Karpas-422 (cell line): ENCODE measurements at regions not wholly inside any gene's neighbourhood (a gene's known extent, or its start where the extent isn't known, plus 50 kb on each side); places are given as distances from the start of the nearest gene placed in this dataset.
"Not testable (repeated sequence)": the region's sequence is repeated elsewhere in the genome, so short reads cannot be mapped to it uniquely, and the experiment has no call there.

Experiments
- DNase-seq: peaks from one replicate; pipeline ENCODE4 v3.0.0-alpha.2; 2015
- H2AFZ ChIP-seq: fragments of 200-600 bp; sonication (generic); 2 replicates; pipeline ENCODE4 v1.6.1; 2014; ENCODE audit warnings: antibody characterized with exemption, low read length, mixed read lengths
- H3K27ac ChIP-seq: fragments of 200-600 bp; sonication (generic); 2 replicates; pipeline ENCODE4 v1.5.1; 2014; ENCODE audit warnings: mild to moderate bottlenecking, low read length, moderate library complexity
- H3K27me3 ChIP-seq: fragments of 200-600 bp; sonication (generic); 2 replicates; pipeline ENCODE4 v1.6.1; 2014; ENCODE audit warnings: low read length, mixed read lengths
- H3K36me3 ChIP-seq: fragments of 200-600 bp; sonication (generic); 2 replicates; pipeline ENCODE4 v1.6.1; 2014; ENCODE audit warnings: low read length, mixed read lengths; ENCODE audit not compliant: insufficient read depth
- H3K4me1 ChIP-seq: fragments of 200-600 bp; sonication (generic); 2 replicates; pipeline ENCODE4 v1.6.1; 2014; ENCODE audit warnings: mild to moderate bottlenecking, low read length, mixed read lengths
- H3K4me2 ChIP-seq: fragments of 200-600 bp; sonication (generic); 2 replicates; pipeline ENCODE4 v1.6.1; 2014; ENCODE audit warnings: low read length, low read depth, mild to moderate bottlenecking; ENCODE audit not compliant: poor library complexity, severe bottlenecking
- H3K4me3 ChIP-seq: fragments of 200-600 bp; sonication (generic); 2 replicates; pipeline ENCODE4 v1.5.1; 2014; ENCODE audit warnings: mild to moderate bottlenecking, antibody characterized with exemption, low read length, mixed read lengths
- H3K79me2 ChIP-seq: fragments of 200-600 bp; sonication (generic); 2 replicates; pipeline ENCODE4 v1.6.1; 2014; ENCODE audit warnings: mild to moderate bottlenecking, low read length, mixed read lengths
- H3K9ac ChIP-seq: fragments of 200-600 bp; sonication (generic); 2 replicates; pipeline ENCODE4 v1.6.0; 2014; ENCODE audit warnings: low read length
- H3K9me2 ChIP-seq: fragments of 200-600 bp; sonication (generic), shearing (Covaris generic); replicated peaks from 2 replicates; pipeline ENCODE4 v1.6.0; 2014; ENCODE audit warnings: mild to moderate bottlenecking, low read length, moderate library complexity; ENCODE audit not compliant: insufficient read depth
- H3K9me3 ChIP-seq: fragments of 300-700, 200-600 bp; sonication (generic); 2 replicates; pipeline ENCODE4 v1.6.1; 2014; ENCODE audit warnings: low read length, mixed read lengths
- H4K20me1 ChIP-seq: fragments of 200-600 bp; sonication (generic); 2 replicates; pipeline ENCODE4 v1.6.1; 2014; ENCODE audit warnings: mild to moderate bottlenecking, antibody characterized with exemption, low read length, low read depth; ENCODE audit not compliant: insufficient read depth

GRCh38 chrX:110541266-110541665 is 182.6 kb downstream of the RTL9 start:
- Histone ChIP-seq H3K4me1 (no peaks in the 10 kb centered on the region), H4K20me1 (no peaks in the 10 kb centered on the region), H3K9ac (no peak overlapping the region), H3K9me2 (no peaks in the 10 kb centered on the region), H3K36me3 (no peaks in the 10 kb centered on the region), H2AFZ (no peak overlapping the region), H3K27me3 (no peaks in the 10 kb centered on the region), H3K9me3 (no peaks in the 10 kb centered on the region), H3K79me2 (no peaks in the 10 kb centered on the region), H3K4me2 (no peak overlapping the region), H3K27ac (no peak overlapping the region), H3K4me3 (no peak overlapping the region)
- no peak for DNase-seq

DNA sequence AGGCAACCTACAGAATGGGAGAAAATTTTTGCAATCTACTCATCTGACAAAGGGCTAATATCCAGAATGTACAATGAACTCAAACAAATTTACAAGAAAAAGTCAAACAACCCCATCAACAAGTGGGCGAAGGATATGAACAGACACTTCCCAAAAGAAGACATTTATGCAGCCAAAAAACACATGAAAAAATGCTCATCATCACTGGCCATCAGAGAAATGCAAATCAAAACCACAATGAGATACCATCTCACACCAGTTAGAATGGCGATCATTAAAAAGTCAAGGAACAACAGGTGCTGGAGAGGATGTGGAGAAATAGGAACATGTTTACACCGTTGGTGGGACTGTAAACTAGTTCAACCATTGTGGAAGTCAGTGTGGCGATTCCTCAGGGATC is 192.2 kb downstream of the RTL9 start:
- H3K4me2 ChIP-seq, H3K27ac ChIP-seq, DNase-seq, H3K9me2 ChIP-seq, H3K36me3 ChIP-seq, H3K27me3 ChIP-seq, H3K4me1 ChIP-seq, H2AFZ ChIP-seq, H3K79me2 ChIP-seq, H3K4me3 ChIP-seq, H3K9me3 ChIP-seq, H4K20me1 ChIP-seq, H3K9ac ChIP-seq: not testable (repeated sequence)

- Histone ChIP-seq H2AFZ (no peak overlapping the region), H4K20me1 (no peaks in the 10 kb centered on the region), H3K4me1 (no peaks in the 10 kb centered on the region), H3K9me3 (no peaks in the 10 kb centered on the region), H3K9ac (no peak overlapping the region), H3K9me2 (no peaks in the 10 kb centered on the region), H3K27ac (no peak overlapping the region), H3K4me2 (no peak overlapping the region), H3K79me2 (no peaks in the 10 kb centered on the region), H3K36me3 (no peaks in the 10 kb centered on the region), H3K4me3 (no peak overlapping the region), H3K27me3 (no peaks in the 10 kb centered on the region)
- no peak for DNase-seq
Measured at GRCh38 chrX:110557864-110558263, 199.2 kb downstream of the RTL9 start.

GRCh38 chrX:110558406-110558805 is 199.8 kb downstream of the RTL9 start:
- Histone ChIP-seq H3K27ac (no peak overlapping the region), H3K4me1 (no peaks in the 10 kb centered on the region), H4K20me1 (no peaks in the 10 kb centered on the region), H3K36me3 (no peaks in the 10 kb centered on the region), H3K27me3 (no peaks in the 10 kb centered on the region), H3K9ac (no peak overlapping the region), H2AFZ (no peak overlapping the region), H3K9me2 (no peaks in the 10 kb centered on the region), H3K4me3 (no peak overlapping the region), H3K79me2 (no peaks in the 10 kb centered on the region), H3K9me3 (no peaks in the 10 kb centered on the region), H3K4me2 (no peak overlapping the region)
- DNase-seq = no peak

DNA sequence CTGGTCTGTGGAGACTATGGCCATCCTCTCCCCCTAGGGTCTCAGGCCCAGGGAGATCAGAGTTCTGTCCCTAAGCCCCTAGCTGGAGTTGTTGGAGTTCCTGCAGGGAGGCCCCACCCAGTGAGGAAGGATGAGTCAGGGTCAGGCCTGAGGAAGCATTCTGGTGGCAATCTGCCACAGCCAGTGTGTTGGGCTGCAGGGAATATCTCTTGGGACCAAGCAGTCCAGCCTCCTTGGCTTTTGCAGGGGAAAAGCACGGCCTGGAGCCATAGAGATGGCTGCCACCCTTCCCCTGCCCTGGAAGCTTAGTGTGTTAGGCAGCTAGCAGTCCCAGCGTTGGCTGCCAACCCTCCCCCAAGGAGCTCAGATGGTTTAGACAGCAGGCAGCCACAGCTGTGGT is 202.4 kb downstream of the RTL9 start:
- H3K9me3 ChIP-seq = no peaks in the 10 kb centered on the region
- H2AFZ ChIP-seq = no peak overlapping the region
- no peak for DNase-seq
- no peak overlapping the region for H3K4me2 ChIP-seq
- no peak overlapping the region for H3K27ac ChIP-seq
- no peaks in the 10 kb centered on the region for H4K20me1 ChIP-seq
- no peaks in the 10 kb centered on the region for H3K27me3 ChIP-seq
- H3K36me3 ChIP-seq = no peaks in the 10 kb centered on the region
- no peaks in the 10 kb centered on the region for H3K4me1 ChIP-seq
- no peak overlapping the region for H3K4me3 ChIP-seq
- H3K9ac ChIP-seq = no peak overlapping the region
- H3K79me2 ChIP-seq = no peaks in the 10 kb centered on the region
- no peaks in the 10 kb centered on the region for H3K9me2 ChIP-seq

- H2AFZ ChIP-seq = no peak overlapping the region
- H3K4me2 ChIP-seq = no peak overlapping the region
- H3K4me3 ChIP-seq = no peak overlapping the region
- no peaks in the 10 kb centered on the region for H3K9me3 ChIP-seq
- no peaks in the 10 kb centered on the region for H3K9me2 ChIP-seq
- no peaks in the 10 kb centered on the region for H3K27me3 ChIP-seq
- DNase-seq = no peak
- no peaks in the 10 kb centered on the region for H3K36me3 ChIP-seq
- no peak overlapping the region for H3K9ac ChIP-seq
- no peaks in the 10 kb centered on the region for H3K79me2 ChIP-seq
- H4K20me1 ChIP-seq = no peaks in the 10 kb centered on the region
- no peaks in the 10 kb centered on the region for H3K4me1 ChIP-seq
- H3K27ac ChIP-seq = no peak overlapping the region
Measured at GRCh38 chrX:110563282-110563681, 204.6 kb downstream of the RTL9 start.

- Histone ChIP-seq H3K27ac (no peak overlapping the region), H3K36me3 (no peaks in the 10 kb centered on the region), H3K9me3 (no peaks in the 10 kb centered on the region), H3K4me1 (no peaks in the 10 kb centered on the region), H3K9me2 (no peaks in the 10 kb centered on the region), H2AFZ (no peak overlapping the region), H3K9ac (no peak overlapping the region), H3K27me3 (no peaks in the 10 kb centered on the region), H4K20me1 (no peaks in the 10 kb centered on the region), H3K4me3 (no peak overlapping the region), H3K4me2 (no peak overlapping the region), H3K79me2 (no peaks in the 10 kb centered on the region)
- no peak for DNase-seq
Measured at GRCh38 chrX:110568441-110568840, 209.8 kb downstream of the RTL9 start.

DNA sequence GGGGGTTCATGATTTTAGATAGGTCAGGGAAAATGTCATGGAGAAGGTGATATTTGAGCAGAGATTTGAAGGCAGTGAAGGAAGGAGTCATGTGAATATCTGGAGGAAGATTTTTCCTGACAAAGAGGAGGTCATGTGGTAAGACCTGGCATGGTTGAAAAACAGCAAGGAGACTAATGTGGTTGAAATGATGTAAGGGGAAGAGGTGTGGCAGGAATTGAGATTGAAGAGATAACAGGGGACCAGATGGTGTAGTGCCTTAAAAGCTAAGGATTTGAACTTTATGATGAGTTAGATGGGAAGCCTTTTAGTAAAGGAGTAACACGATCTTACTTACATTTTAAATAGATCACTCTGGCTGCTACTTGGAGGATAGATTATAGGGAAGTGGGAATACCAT is 210.9 kb downstream of the RTL9 start:
- Histone ChIP-seq H3K27me3 (no peaks in the 10 kb centered on the region), H3K9me3 (no peaks in the 10 kb centered on the region), H3K27ac (no peak overlapping the region), H3K9ac (no peak overlapping the region), H3K79me2 (no peaks in the 10 kb centered on the region), H3K4me1 (no peaks in the 10 kb centered on the region), H3K9me2 (no peaks in the 10 kb centered on the region), H3K4me2 (no peak overlapping the region), H3K36me3 (no peaks in the 10 kb centered on the region), H2AFZ (no peak overlapping the region), H4K20me1 (no peaks in the 10 kb centered on the region), H3K4me3 (no peak overlapping the region)
- DNase-seq = no peak

- Histone ChIP-seq H3K9me3 (no peaks in the 10 kb centered on the region), H3K27ac (no peak overlapping the region), H3K27me3 (no peaks in the 10 kb centered on the region), H2AFZ (no peak overlapping the region), H3K36me3 (no peaks in the 10 kb centered on the region), H4K20me1 (no peaks in the 10 kb centered on the region), H3K4me1 (no peaks in the 10 kb centered on the region), H3K4me2 (no peak overlapping the region), H3K9ac (no peak overlapping the region), H3K9me2 (no peaks in the 10 kb centered on the region), H3K79me2 (no peaks in the 10 kb centered on the region), H3K4me3 (no peak overlapping the region)
- no peak for DNase-seq
Measured at GRCh38 chrX:110578270-110578669, 217.3 kb downstream of the CHRDL1 start.
